Activated naive CD8-positive, alpha-beta T cell treated with anti-CD3 and anti-CD28 coated beads for 36 hours (primary cell): ENCODE measurements at regions not wholly inside any gene's neighbourhood (a gene's known extent, or its start where the extent isn't known, plus 50 kb on each side); places are given as distances from the start of the nearest gene placed in this dataset.

ENCODE experiments used
- DNase-seq: peaks from one replicate; pipeline ENCODE4 v3.0.0; 2021
- H3K27ac Mint-ChIP-seq: one replicate; pipeline ENCODE4 v1.8.0; 2022; ENCODE audit warnings: mild to moderate bottlenecking, moderate library complexity, mixed read lengths
- H3K27me3 Mint-ChIP-seq: one replicate; pipeline ENCODE4 v1.8.0; 2022; ENCODE audit warnings: mild to moderate bottlenecking, mixed read lengths
- H3K36me3 Mint-ChIP-seq: one replicate; pipeline ENCODE4 v1.8.0; 2021; ENCODE audit warnings: mild to moderate bottlenecking, mixed read lengths
- H3K4me1 Mint-ChIP-seq: one replicate; pipeline ENCODE4 v1.8.0; 2021; ENCODE audit warnings: mixed read lengths
- H3K4me3 Mint-ChIP-seq: one replicate; pipeline ENCODE4 v1.8.0; 2022; ENCODE audit warnings: mild to moderate bottlenecking, moderate library complexity, mixed read lengths
- H3K9me3 Mint-ChIP-seq: one replicate; pipeline ENCODE4 v1.8.0; 2022; ENCODE audit warnings: mixed read lengths

DNA sequence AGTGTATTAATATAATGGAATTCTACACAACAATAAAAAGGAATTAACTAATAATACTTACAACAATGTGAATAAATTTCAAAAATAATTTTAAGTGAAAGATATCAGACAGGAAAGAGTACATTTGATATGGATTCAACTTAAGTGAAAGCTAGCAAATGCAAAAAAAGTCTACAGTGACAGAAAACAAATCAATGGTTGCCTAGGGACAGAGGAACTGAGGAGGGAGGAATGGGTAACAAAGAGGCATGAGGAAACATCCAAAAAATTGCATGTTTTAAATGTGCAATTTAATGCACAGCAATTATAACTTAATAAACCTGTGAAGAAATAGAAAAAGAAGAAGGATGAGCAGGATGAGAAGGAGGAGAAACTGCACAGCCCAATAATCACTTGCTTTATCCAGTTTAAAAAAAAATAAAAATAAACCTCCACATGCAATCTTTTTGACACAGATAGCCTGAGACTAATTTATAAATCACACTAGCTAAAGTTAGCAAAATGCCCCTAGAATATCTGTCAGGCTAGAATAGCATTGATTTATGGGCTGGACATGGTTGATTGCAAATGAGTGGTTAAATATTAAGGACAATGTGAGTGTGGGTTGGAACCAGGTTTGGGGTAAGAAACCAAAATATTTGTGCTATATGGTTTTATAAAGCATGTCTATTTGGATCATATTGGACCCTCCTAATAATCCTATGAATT lies 1089.1 kb downstream of the TRHDE start:
- no peak for DNase-seq
- H3K9me3 Mint-ChIP-seq: peaks cover 2% of the 10 kb centered on the region
- no peak overlapping the region for H3K27ac Mint-ChIP-seq
- no peaks in the 10 kb centered on the region for H3K36me3 Mint-ChIP-seq
- H3K4me3 Mint-ChIP-seq: no peak overlapping the region
- no peaks in the 10 kb centered on the region for H3K4me1 Mint-ChIP-seq
- H3K27me3 Mint-ChIP-seq: no peaks in the 10 kb centered on the region

- H3K27ac Mint-ChIP-seq: no peak overlapping the region
- H3K4me3 Mint-ChIP-seq: no peak overlapping the region
- no peak for DNase-seq
- no peaks in the 10 kb centered on the region for H3K36me3 Mint-ChIP-seq
- no peaks in the 10 kb centered on the region for H3K27me3 Mint-ChIP-seq
- peaks cover 2% of the 10 kb centered on the region for H3K9me3 Mint-ChIP-seq
- no peaks in the 10 kb centered on the region for H3K4me1 Mint-ChIP-seq
These were observed 1089.7 kb downstream of the TRHDE start for GRCh38 chr12:73361864-73362230.

DNA sequence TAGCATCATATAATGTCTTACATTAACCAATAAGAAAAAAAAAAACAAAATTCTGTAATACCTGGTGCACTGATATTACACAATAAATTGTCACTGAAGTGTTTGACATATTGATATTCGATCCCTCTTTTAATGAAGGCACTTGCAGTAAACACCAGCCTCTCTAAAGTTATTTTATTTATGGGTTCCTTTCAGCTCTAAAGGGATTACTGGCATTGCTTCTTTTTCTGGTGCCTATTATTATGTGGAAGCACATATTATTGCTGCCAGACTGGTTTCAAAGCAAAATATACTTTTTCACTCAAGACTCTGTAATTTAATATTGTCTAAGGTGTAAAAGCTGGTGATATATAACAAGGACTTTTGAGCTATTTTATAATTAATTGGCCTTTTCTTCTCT lies 1090.5 kb downstream of the TRHDE start:
- no peak for DNase-seq

GRCh38 chr12:73372856-73373255 lies 1100.7 kb downstream of the TRHDE start:
- peaks cover 3% of the 10 kb centered on the region for H3K9me3 Mint-ChIP-seq
- no peak overlapping the region for H3K4me3 Mint-ChIP-seq
- H3K27me3 Mint-ChIP-seq: no peaks in the 10 kb centered on the region
- no peak overlapping the region for H3K27ac Mint-ChIP-seq
- no peak for DNase-seq
- no peaks in the 10 kb centered on the region for H3K4me1 Mint-ChIP-seq
- H3K36me3 Mint-ChIP-seq: no peaks in the 10 kb centered on the region

More for the DNA sequence above, 1090.5 kb downstream of the TRHDE start:
- Mint-ChIP-seq H3K27ac (no peak overlapping the region), H3K27me3 (no peaks in the 10 kb centered on the region), H3K9me3 (peaks cover 2% of the 10 kb centered on the region), H3K4me3 (no peak overlapping the region), H3K36me3 (no peaks in the 10 kb centered on the region), H3K4me1 (no peaks in the 10 kb centered on the region)

- Mint-ChIP-seq H3K4me1 (no peaks in the 10 kb centered on the region), H3K27ac (no peak overlapping the region), H3K4me3 (no peak overlapping the region), H3K27me3 (no peaks in the 10 kb centered on the region), H3K9me3 (peaks cover 5% of the 10 kb centered on the region), H3K36me3 (no peaks in the 10 kb centered on the region)
- no peak for DNase-seq
These were observed 1102.2 kb downstream of the TRHDE start for GRCh38 chr12:73374360-73374759.

- Mint-ChIP-seq H3K27ac (no peak overlapping the region), H3K4me1 (no peaks in the 10 kb centered on the region), H3K4me3 (no peak overlapping the region), H3K27me3 (no peaks in the 10 kb centered on the region), H3K36me3 (no peaks in the 10 kb centered on the region), H3K9me3 (peaks cover 10% of the 10 kb centered on the region)
- DNase-seq: no peak
These were observed 1111.5 kb downstream of the TRHDE start for GRCh38 chr12:73383584-73384222.

DNA sequence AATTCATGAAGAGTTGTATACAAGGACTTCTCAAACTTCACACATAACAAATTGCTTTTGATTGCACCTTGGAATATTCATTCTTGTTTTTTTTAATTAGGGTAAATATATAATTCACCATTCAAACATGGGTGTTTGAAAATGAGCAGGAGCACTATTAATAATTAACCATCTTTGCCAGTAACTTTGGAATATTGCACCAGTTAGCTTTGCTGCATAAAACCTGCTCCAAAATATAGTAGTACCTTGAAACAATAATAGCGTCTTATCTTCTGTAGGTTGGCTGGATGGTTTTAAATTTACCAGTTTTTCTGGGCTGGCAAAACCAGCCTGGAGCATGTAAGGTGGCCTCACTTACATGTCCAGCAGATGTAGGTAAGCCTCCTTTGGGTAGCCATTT lies 1112.4 kb downstream of the TRHDE start:
- H3K27me3 Mint-ChIP-seq: no peaks in the 10 kb centered on the region
- DNase-seq: no peak
- H3K4me3 Mint-ChIP-seq: no peak overlapping the region
- H3K27ac Mint-ChIP-seq: no peak overlapping the region
- H3K36me3 Mint-ChIP-seq: no peaks in the 10 kb centered on the region
- H3K9me3 Mint-ChIP-seq: peaks cover 8% of the 10 kb centered on the region
- H3K4me1 Mint-ChIP-seq: no peaks in the 10 kb centered on the region

DNA sequence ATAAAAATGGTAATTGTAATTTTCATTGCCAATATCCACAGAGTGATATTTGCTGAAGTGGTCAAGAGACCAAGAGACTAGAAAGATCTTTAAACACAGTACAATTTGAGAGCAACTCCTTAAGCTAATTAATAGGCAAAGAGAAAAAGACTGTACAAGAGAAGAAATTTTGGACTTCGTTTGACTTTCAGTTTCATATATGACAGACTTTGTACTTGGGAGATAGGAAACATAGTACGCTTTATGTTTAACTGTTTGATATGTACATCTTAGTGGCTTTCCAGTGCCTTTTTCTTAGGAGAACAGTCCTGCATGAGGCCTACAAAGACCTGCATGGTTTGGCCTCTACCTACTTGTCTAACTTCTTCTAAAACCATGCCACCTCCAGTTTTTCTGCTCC lies 1118.1 kb downstream of the TRHDE start:
- H3K4me1 Mint-ChIP-seq: no peaks in the 10 kb centered on the region
- H3K4me3 Mint-ChIP-seq: no peak overlapping the region
- H3K36me3 Mint-ChIP-seq: no peaks in the 10 kb centered on the region
- no peak for DNase-seq
- no peak overlapping the region for H3K27ac Mint-ChIP-seq
- H3K9me3 Mint-ChIP-seq: peaks cover 3% of the 10 kb centered on the region
- no peaks in the 10 kb centered on the region for H3K27me3 Mint-ChIP-seq

DNA sequence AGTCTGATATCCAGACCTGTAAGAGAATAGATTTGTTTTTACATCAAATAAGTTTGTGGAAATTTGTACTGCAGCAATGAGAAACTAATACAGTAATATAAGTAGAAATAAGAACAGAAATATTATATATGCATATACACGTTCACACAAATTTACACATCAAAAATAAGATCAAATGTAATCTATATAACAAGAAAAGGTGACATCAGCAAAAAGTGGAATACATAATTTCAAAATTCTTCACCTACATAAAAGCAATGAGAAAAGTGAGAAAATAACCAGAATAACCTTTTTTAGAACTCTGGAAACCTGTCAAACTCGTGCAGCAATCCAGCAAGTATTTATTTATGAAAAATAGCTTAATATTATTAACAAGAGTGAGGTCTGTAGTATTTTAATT lies 1124.6 kb upstream of the ATXN7L3B start:
- no peaks in the 10 kb centered on the region for H3K36me3 Mint-ChIP-seq
- H3K4me3 Mint-ChIP-seq: no peak overlapping the region
- no peaks in the 10 kb centered on the region for H3K27me3 Mint-ChIP-seq
- H3K4me1 Mint-ChIP-seq: no peaks in the 10 kb centered on the region
- H3K27ac Mint-ChIP-seq: no peak overlapping the region
- DNase-seq: no peak
- H3K9me3 Mint-ChIP-seq: peaks cover 16% of the 10 kb centered on the region

- H3K4me3 Mint-ChIP-seq: no peak overlapping the region
- H3K27me3 Mint-ChIP-seq: no peaks in the 10 kb centered on the region
- no peaks in the 10 kb centered on the region for H3K36me3 Mint-ChIP-seq
- DNase-seq: no peak
- H3K4me1 Mint-ChIP-seq: no peaks in the 10 kb centered on the region
- no peak overlapping the region for H3K27ac Mint-ChIP-seq
- peaks cover 16% of the 10 kb centered on the region for H3K9me3 Mint-ChIP-seq
These were observed 1123.7 kb upstream of the ATXN7L3B start for GRCh38 chr12:73413974-73414373.

DNA sequence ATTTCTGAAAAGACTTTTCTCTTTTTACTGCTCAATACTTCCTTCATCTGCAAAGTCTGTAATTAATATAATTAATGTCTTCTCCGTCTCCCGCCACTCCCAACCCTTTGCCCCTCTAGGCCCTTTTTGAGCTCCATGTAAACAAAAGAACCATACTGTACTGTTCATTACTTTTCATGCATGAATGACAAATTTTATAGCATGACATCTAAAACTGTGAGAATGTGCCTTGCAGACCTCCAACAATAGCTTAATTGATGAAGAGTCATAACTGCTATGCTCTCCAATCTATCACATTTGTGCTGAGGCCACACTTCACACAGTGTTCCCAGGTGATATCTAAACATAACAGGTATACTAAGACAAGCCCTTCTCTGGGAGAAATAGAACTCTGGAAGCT lies 1122.7 kb upstream of the ATXN7L3B start:
- Mint-ChIP-seq H3K9me3 (peaks cover 16% of the 10 kb centered on the region), H3K27ac (no peak overlapping the region)

DNA sequence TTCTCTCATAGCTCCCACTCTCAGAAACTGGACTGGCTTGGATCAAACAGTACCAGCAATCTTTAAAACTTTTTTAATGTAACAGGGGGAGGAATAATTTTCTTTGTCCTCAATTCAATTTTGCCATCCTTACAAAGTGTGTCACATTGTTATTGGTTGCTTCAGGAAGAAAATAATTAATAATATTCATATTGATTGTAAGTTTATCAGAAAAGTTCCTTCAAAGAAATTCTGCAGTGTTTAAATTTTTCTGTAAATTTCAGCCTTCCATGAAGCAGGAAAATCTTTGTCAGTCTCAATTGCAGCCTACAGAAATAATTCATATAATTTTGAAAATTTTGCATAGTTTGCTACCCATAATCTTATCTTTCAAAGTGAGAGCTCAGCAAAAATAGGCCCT lies 1119.1 kb upstream of the ATXN7L3B start:
- H3K36me3 Mint-ChIP-seq: no peaks in the 10 kb centered on the region
- no peak overlapping the region for H3K27ac Mint-ChIP-seq
- H3K9me3 Mint-ChIP-seq: peaks cover 12% of the 10 kb centered on the region
- DNase-seq: no peak
- H3K27me3 Mint-ChIP-seq: no peaks in the 10 kb centered on the region
- no peaks in the 10 kb centered on the region for H3K4me1 Mint-ChIP-seq
- no peak overlapping the region for H3K4me3 Mint-ChIP-seq

More for the DNA sequence above, 1122.7 kb upstream of the ATXN7L3B start:
- H3K27me3 Mint-ChIP-seq: no peaks in the 10 kb centered on the region
- H3K4me3 Mint-ChIP-seq: no peak overlapping the region
- H3K36me3 Mint-ChIP-seq: no peaks in the 10 kb centered on the region
- DNase-seq: no peak
- no peaks in the 10 kb centered on the region for H3K4me1 Mint-ChIP-seq

GRCh38 chr12:73421832-73422231 lies 1115.8 kb upstream of the ATXN7L3B start:
- no peaks in the 10 kb centered on the region for H3K4me1 Mint-ChIP-seq
- H3K4me3 Mint-ChIP-seq: no peak overlapping the region
- no peak for DNase-seq
- peaks cover 9% of the 10 kb centered on the region for H3K9me3 Mint-ChIP-seq
- H3K27me3 Mint-ChIP-seq: no peaks in the 10 kb centered on the region
- no peaks in the 10 kb centered on the region for H3K36me3 Mint-ChIP-seq
- H3K27ac Mint-ChIP-seq: no peak overlapping the region

GRCh38 chr12:73424484-73424883 lies 1113.2 kb upstream of the ATXN7L3B start:
- Mint-ChIP-seq H3K9me3 (peaks cover 7% of the 10 kb centered on the region), H3K27me3 (no peaks in the 10 kb centered on the region), H3K4me1 (no peaks in the 10 kb centered on the region), H3K4me3 (no peak overlapping the region), H3K36me3 (no peaks in the 10 kb centered on the region), H3K27ac (no peak overlapping the region)
- no peak for DNase-seq

- H3K4me3 Mint-ChIP-seq: no peak overlapping the region
- H3K4me1 Mint-ChIP-seq: no peaks in the 10 kb centered on the region
- no peaks in the 10 kb centered on the region for H3K9me3 Mint-ChIP-seq
- H3K27ac Mint-ChIP-seq: no peak overlapping the region
- H3K27me3 Mint-ChIP-seq: no peaks in the 10 kb centered on the region
- no peaks in the 10 kb centered on the region for H3K36me3 Mint-ChIP-seq
- no peak for DNase-seq
These were observed 1091.8 kb upstream of the ATXN7L3B start for GRCh38 chr12:73445658-73446324.
